Fibroblast of the aortic adventitia (primary cell): ENCODE measurements at regions not wholly inside any gene's neighbourhood (a gene's known extent, or its start where the extent isn't known, plus 50 kb on each side); places are given as distances from the start of the nearest gene placed in this dataset.

Experiments used
- DNase-seq: peaks from one replicate; pipeline ENCODE4 v3.0.0-alpha.2; 2010; ENCODE audit warnings: low read depth
- H3K4me3 ChIP-seq: 2 replicates; pipeline ENCODE4 v1.5.1; 2011; ENCODE audit warnings: low read depth, mild to moderate bottlenecking, control low read depth, low read length, moderate library complexity
- TF ChIP-seq, protein P1 (sequence below): IDR thresholded peaks from 2 replicates; pipeline ENCODE4 v1.5.1; 2011; ENCODE audit warnings: mild to moderate bottlenecking, low read length, control low read depth, inconsistent platforms; ENCODE audit not compliant: insufficient read depth

DNA sequence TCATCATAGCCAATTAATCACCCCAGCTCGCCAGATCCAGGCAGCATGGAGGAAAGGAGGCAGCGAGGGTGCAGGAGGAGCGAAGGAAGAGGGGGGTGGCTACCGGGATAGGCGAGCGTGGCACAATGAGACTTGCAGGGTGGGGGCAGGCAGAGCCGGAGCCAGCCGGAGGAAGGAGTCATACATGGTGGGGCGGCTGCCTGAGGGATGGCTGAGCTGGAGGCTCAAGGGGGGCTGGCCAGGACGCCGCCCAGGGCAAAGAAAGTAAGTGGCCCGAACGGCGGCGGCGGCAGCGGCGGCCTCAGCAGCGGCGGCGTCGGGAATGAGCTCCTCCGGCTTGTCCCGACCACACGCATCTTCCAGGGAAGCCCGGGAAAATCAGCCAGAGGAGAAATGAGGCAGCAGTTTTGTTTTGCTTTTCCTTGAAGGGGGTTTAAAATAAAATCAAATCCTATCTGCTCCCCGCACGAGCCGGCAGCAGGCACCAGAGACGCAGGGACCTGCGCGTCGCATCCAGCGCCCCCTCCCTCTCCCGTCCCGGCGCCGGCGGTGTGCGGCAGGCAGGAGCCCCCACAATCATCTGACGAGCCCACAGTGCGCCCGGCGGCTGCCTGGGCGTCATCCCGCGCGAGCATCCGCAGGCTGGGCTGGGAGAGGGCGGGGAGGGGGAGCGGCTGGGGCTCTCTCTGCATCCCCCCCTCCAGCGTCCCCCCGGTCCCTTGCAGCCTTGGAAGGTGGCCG lies 263.6 kb downstream of the CTTN start:
- DNase-seq = peak; percentile 16
- TF ChIP-seq, protein P1, sequence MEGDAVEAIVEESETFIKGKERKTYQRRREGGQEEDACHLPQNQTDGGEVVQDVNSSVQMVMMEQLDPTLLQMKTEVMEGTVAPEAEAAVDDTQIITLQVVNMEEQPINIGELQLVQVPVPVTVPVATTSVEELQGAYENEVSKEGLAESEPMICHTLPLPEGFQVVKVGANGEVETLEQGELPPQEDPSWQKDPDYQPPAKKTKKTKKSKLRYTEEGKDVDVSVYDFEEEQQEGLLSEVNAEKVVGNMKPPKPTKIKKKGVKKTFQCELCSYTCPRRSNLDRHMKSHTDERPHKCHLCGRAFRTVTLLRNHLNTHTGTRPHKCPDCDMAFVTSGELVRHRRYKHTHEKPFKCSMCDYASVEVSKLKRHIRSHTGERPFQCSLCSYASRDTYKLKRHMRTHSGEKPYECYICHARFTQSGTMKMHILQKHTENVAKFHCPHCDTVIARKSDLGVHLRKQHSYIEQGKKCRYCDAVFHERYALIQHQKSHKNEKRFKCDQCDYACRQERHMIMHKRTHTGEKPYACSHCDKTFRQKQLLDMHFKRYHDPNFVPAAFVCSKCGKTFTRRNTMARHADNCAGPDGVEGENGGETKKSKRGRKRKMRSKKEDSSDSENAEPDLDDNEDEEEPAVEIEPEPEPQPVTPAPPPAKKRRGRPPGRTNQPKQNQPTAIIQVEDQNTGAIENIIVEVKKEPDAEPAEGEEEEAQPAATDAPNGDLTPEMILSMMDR = no peak
- H3K4me3 ChIP-seq = peak overlapping the region; percentile 54

DNA sequence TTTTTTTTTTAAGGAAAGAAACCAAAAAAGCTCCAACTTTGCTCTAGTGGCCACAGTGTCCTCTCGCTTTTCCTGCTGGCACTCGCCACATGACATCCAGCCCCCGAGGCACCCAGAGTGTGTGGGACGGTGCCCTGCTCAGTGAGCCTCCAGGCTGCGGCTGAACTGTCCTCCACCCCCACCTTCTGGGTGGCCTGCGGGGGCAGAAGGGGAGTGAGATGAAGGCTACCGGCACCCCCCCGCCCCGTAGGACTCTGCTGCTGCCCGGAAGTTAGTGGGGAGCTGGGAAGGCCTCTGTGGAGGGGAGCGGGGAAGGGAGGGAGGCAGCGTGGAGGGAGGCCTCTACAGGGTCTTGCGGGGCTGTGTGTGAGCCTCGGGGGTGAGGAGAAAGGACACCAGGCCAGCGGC lies 264.4 kb downstream of the CTTN start:
- TF ChIP-seq, protein P1 = no peak
- no peak for DNase-seq

DNA sequence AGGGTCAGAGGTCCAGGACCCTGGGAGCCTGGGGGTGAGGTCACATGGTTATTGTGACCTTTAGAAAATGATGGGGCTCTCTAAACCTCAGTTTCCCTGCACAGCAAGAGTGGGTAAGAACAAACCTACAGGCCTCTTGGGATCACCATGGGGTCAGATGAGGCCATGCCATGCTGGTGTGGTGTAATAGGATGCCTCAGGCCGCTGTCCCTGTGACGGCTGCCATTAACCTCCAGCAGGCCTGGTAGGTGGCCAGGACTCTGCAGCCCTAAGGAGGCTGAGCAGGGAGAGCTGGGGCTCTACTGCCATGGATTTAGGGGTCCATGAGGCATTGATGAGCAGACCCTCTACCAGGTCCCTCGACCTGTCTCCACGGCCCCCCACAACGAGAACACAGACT lies 265.5 kb downstream of the CTTN start:
- TF ChIP-seq, protein P1 = no peak
- no peak overlapping the region for H3K4me3 ChIP-seq
- DNase-seq = no peak

More for the DNA sequence above, 264.4 kb downstream of the CTTN start:
- H3K4me3 ChIP-seq = no peak overlapping the region

DNA sequence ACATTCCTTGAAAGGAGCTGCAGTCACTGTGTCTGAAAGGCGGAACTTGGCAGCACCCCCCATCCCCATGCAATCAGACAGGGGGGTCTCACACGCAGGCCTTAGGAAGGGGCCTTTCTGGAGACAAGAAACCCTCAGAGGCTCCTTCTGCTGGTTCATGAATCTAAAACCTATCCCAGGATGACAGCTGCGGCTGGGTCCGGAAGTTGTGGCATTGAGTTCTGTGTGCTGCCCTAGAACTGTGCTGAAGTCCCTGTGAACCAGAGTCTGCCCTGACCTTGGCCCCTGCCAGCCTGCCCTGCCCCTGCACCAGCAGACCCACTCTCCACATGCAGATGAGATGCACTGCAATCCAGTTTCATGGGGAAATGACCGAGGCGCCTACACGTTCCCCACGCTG lies 268.0 kb downstream of the CTTN start:
- H3K4me3 ChIP-seq = no peak overlapping the region
- TF ChIP-seq, protein P1 = no peak
- no peak for DNase-seq

DNA sequence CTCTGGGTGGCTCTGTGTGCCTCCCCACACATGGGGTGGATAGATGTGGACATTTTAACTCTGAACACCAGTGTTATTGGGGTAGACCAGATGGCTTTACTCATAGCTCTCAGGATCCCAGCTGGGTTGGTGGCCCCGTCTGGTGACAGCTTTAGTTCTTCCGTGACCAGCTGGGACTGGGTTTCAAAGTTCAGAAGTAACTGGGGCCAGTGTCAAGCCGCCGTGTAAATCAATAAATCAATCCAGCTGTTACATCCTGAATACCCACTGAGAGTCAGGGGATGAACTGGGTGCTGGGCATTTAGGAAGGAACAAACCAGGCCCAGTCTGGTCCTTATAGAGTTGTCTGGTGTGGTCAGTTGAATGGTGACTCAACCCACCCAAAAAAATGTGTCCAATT lies 269.4 kb downstream of the CTTN start:
- no peak for DNase-seq
- H3K4me3 ChIP-seq = no peak overlapping the region
- TF ChIP-seq, protein P1 = no peak

DNA sequence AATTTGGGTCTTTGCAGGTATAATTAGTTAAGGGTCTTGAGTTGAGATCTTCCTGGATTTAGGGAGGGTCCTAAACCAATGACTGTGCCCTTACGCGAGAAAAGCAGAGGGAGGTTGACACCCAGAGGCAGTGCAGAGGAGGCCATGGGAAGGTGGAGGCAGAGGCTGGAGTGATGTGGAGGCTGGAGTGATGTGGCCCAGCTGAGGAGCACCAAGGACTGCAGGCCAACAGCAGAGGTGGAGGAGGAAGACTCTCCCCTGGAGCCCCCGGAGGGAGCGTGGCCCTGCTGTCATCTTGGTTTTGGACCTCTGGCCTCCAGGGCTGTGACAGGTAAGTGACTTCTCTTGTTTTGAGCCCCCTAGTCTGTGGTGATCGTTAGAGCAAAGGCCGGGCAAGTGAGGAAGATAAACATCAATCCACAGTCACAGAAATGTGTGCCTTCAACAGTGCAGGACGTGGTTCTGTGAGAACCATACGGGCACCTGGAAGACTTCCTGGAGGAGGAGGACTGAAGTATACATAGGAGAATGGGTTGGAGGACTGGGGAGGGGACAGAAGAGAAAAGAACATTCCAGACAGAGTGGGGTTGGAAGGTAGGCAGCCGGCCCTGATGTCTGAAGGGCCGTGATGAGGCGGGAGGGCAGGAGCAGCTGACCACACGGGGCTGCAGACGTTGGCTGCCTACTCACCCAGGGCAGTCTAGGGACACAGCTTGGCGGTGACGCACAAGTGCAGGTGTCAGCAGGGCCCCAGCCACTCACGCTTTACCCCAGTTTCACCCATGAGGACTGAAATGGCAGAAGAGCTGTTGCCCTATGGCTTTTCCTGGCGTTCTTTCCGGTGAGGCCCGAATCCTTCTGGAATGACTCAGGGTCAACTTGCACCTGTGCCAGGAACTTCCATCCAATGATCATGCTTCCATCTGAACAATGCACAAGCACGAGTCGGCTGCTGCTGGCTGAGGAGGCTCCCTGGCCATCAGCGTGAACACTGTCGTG lies 270.2 kb downstream of the CTTN start:
- TF ChIP-seq, protein P1 = no peak
- no peak overlapping the region for H3K4me3 ChIP-seq
- DNase-seq = peak; percentile 20
